ENCODE measurements at regions not wholly inside any gene's neighbourhood (a gene's known extent, or its start where the extent isn't known, plus 50 kb on each side); places are given as distances from the start of the nearest gene placed in this dataset.

GRCh38 chr1:226479474-226479873 is 69.1 kb upstream of the STUM start:
- H3K27ac ChIP-seq (replicated peaks) = no peak overlapping the region
- no peak for DNase-seq (ENCODE audit: low read depth in 1 of 2, low spot score in 1 of 2)
- H3K27me3 ChIP-seq (ENCODE audit: insufficient read depth, poor library complexity, severe bottlenecking) = peaks cover 5% of the 10 kb centered on the region
- H3K4me3 ChIP-seq (replicated peaks; ENCODE audit: insufficient read depth, low read length) = no peak overlapping the region
- TF ChIP-seq GABPA (IDR thresholded peaks at IDR 0.05; ENCODE audit: low read depth) (no peak), REST (IDR thresholded peaks at IDR 0.05; ENCODE audit: insufficient replicate concordance, low read depth) (no peak), CTCF (IDR thresholded peaks at IDR 0.05; ENCODE audit: insufficient read depth, low read length) (no peak), POLR2AphosphoS5 (IDR thresholded peaks at IDR 0.05; ENCODE audit: low read depth) (no peak), SPI1 (IDR thresholded peaks at IDR 0.05; ENCODE audit: borderline replicate concordance, low read depth) (no peak)

- Histone ChIP-seq H3K4me3 (replicated peaks; ENCODE audit: insufficient read depth, low read length) (no peak overlapping the region), H3K27me3 (ENCODE audit: insufficient read depth, poor library complexity, severe bottlenecking) (peaks cover 5% of the 10 kb centered on the region), H3K27ac (replicated peaks) (no peak overlapping the region)
- TF ChIP-seq POLR2AphosphoS5 (IDR thresholded peaks at IDR 0.05; ENCODE audit: low read depth) (no peak), REST (IDR thresholded peaks at IDR 0.05; ENCODE audit: insufficient replicate concordance, low read depth) (no peak), GABPA (IDR thresholded peaks at IDR 0.05; ENCODE audit: low read depth) (no peak), CTCF (IDR thresholded peaks at IDR 0.05; ENCODE audit: insufficient read depth, low read length) (no peak), SPI1 (IDR thresholded peaks at IDR 0.05; ENCODE audit: borderline replicate concordance, low read depth) (no peak)
- no peak for DNase-seq (ENCODE audit: low read depth in 1 of 2, low spot score in 1 of 2)
Measured at GRCh38 chr1:226480461-226480860, 68.1 kb upstream of the STUM start.

- TF ChIP-seq POLR2AphosphoS5 (IDR thresholded peaks at IDR 0.05; ENCODE audit: low read depth) (no peak), CTCF (IDR thresholded peaks at IDR 0.05; ENCODE audit: insufficient read depth, low read length) (no peak)
- no peak overlapping the region for H3K27ac ChIP-seq (replicated peaks)
- no peak overlapping the region for H3K4me3 ChIP-seq (replicated peaks; ENCODE audit: insufficient read depth, low read length)
- peaks cover 8% of the 10 kb centered on the region for H3K27me3 ChIP-seq (ENCODE audit: insufficient read depth, poor library complexity, severe bottlenecking)
- DNase-seq (ENCODE audit: low read depth in 1 of 2, low spot score in 1 of 2) = no peak
Measured at GRCh38 chr1:226481133-226481532, 67.4 kb upstream of the STUM start.

GRCh38 chr1:226482196-226482595 is 66.4 kb upstream of the STUM start:
- Histone ChIP-seq H3K27me3 (ENCODE audit: insufficient read depth, poor library complexity, severe bottlenecking) (peaks cover 8% of the 10 kb centered on the region), H3K4me3 (replicated peaks; ENCODE audit: insufficient read depth, low read length) (no peak overlapping the region), H3K27ac (replicated peaks) (no peak overlapping the region)
- no peak for TF ChIP-seq REST (IDR thresholded peaks at IDR 0.05; ENCODE audit: insufficient replicate concordance, low read depth)
- no peak for TF ChIP-seq POLR2AphosphoS5 (IDR thresholded peaks at IDR 0.05; ENCODE audit: low read depth)
- no peak for TF ChIP-seq CTCF (IDR thresholded peaks at IDR 0.05; ENCODE audit: insufficient read depth, low read length)
- TF ChIP-seq SPI1 (IDR thresholded peaks at IDR 0.05; ENCODE audit: borderline replicate concordance, low read depth) = no peak
- no peak for TF ChIP-seq GABPA (IDR thresholded peaks at IDR 0.05; ENCODE audit: low read depth)
- no peak for DNase-seq (ENCODE audit: low read depth in 1 of 2, low spot score in 1 of 2)

Measured in HL-60 (cell line).